Lower lobe of right lung (tissue), 2 donors: ENCODE measurements at regions not wholly inside any gene's neighbourhood (a gene's known extent, or its start where the extent isn't known, plus 50 kb on each side); places are given as distances from the start of the nearest gene placed in this dataset.

Experiments
- ATAC-seq, 2 donors: fragments of 200-7000 bp; cut with Tn5 transposase; one replicate each; pipeline ENCODE4 v1.9.1; 2020 to 2022; ENCODE audit warnings: mild to moderate bottlenecking in 2 of 2, moderate library complexity in 2 of 2
- DNase-seq: peaks from one replicate; pipeline ENCODE4 v3.0.0-alpha.2; 2020
- H3K27ac ChIP-seq: fragments of 200-600 bp; one replicate; pipeline ENCODE4 v1.8.0; 2022
- H3K27me3 ChIP-seq: fragments of 200-600 bp; one replicate; pipeline ENCODE4 v1.8.0; 2022; ENCODE audit warnings: low read depth
- H3K36me3 ChIP-seq: fragments of 200-600 bp; one replicate; pipeline ENCODE4 v1.8.0; 2022; ENCODE audit warnings: mild to moderate bottlenecking
- H3K4me1 ChIP-seq: fragments of 200-600 bp; one replicate; pipeline ENCODE4 v1.8.0; 2022
- H3K4me3 ChIP-seq: fragments of 200-600 bp; one replicate; pipeline ENCODE4 v1.8.0; 2022; ENCODE audit warnings: mild to moderate bottlenecking
- H3K9me3 ChIP-seq: fragments of 200-600 bp; one replicate; pipeline ENCODE4 v1.8.0; 2022
- intact Hi-C: fragments of 100-400 bp; cut with DNase I; formaldehyde crosslinking; loops from one replicate; pipeline ENCODE4 v1.11.0; 2022
- TF ChIP-seq, protein P1 (sequence below): fragments of 200-600 bp; IDR thresholded peaks from one replicate; pipeline ENCODE4 v1.8.0; 2022; ENCODE audit warnings: antibody characterized with exemption, mild to moderate bottlenecking
- donor health status: DM: no; HTN: yes; CAD: no; lungs with severe emphysema.

DNA sequence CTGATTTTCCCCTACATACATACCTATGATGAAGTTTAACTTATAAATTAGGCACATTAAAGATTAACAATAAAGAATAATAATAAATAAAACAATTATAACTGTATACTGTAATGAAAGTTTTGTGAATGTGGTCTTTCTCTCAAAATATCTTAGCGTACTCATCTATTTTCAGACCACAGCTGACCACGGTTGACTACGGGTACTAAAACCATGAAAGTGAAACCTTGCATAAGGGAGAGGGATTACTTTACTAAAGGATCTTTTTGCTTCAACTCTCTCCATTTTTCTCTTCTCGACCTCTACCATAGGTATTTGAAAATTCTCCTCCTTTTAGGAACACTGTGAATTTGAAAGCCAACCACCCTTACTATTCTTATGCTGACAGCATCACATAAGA, 475.5 kb downstream of the CETN3 start:
- intact Hi-C loops: no loop called here
- DNase-seq: no peak

DNA sequence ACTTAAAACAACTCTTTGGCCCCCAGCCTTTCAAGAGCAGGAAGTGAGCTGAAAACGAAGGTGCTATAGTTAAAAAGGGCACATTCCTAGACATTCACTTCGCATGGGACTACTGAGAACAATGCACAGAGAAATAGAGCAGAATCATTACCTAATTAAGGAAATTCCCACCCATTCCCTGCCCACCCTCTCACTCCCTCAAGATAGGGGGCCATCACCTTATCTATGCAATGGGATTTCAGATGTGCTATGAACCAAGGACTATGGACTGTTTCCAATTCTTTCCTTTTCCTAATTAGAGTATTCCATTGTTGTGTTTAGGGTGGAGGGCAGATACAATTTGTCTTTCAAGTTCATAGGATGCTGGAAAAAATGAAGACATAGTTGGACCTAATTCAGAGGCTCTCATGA, 476.8 kb downstream of the CETN3 start:
- no peak for ATAC-seq
- TF ChIP-seq, protein P1, sequence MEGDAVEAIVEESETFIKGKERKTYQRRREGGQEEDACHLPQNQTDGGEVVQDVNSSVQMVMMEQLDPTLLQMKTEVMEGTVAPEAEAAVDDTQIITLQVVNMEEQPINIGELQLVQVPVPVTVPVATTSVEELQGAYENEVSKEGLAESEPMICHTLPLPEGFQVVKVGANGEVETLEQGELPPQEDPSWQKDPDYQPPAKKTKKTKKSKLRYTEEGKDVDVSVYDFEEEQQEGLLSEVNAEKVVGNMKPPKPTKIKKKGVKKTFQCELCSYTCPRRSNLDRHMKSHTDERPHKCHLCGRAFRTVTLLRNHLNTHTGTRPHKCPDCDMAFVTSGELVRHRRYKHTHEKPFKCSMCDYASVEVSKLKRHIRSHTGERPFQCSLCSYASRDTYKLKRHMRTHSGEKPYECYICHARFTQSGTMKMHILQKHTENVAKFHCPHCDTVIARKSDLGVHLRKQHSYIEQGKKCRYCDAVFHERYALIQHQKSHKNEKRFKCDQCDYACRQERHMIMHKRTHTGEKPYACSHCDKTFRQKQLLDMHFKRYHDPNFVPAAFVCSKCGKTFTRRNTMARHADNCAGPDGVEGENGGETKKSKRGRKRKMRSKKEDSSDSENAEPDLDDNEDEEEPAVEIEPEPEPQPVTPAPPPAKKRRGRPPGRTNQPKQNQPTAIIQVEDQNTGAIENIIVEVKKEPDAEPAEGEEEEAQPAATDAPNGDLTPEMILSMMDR: no peak

More for the DNA sequence above, 475.5 kb downstream of the CETN3 start:
- Histone ChIP-seq H3K36me3 (no peaks in the 10 kb centered on the region), H3K9me3 (no peaks in the 10 kb centered on the region), H3K4me1 (no peaks in the 10 kb centered on the region), H3K4me3 (no peak overlapping the region), H3K27ac (no peak overlapping the region), H3K27me3 (no peaks in the 10 kb centered on the region)
- TF ChIP-seq, protein P1: no peak
- ATAC-seq: no peak

DNA sequence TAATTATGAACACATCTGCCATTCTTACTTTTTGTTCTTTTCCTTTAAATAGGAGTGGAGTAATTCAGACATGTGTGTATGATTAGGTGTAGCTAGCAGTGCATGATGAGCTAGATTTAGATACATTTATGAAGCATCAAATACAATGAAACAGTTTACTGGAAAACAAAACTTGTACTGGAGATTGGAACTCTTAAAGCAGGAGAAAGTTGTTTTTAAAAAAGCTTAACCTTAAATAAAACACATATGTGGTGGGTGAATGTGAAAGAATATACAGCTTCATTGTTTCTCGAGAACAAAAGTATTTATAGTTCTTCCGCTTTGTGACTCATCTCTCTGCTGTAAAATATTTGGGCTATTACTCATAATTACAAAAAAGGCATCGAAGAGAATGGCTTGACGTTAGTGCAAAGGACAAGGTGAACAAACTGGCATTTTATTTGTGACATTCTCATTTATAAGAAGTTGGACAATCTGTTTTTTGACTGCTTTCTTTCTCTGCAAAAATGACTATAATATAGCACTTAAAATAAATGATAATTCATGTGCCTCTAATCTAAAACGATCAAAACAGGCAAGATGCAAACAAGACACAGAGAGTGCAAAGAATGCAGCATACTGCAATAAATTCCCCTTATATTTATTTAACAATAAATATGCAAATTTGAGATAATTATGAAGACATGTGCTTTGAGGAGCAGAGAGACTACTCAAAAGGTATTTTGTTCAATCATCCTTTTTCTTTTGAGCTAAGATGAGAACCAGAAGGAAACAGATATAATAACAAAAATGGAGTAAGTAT, 478.8 kb downstream of the CETN3 start:
- H3K27ac ChIP-seq: no peak overlapping the region
- intact Hi-C loops: no loop called here
- H3K9me3 ChIP-seq: no peaks in the 10 kb centered on the region
- DNase-seq (no peak), ATAC-seq (no peak)
- no peak overlapping the region for H3K4me3 ChIP-seq
- no peaks in the 10 kb centered on the region for H3K27me3 ChIP-seq
- no peaks in the 10 kb centered on the region for H3K4me1 ChIP-seq
- TF ChIP-seq, protein P1: no peak
- no peaks in the 10 kb centered on the region for H3K36me3 ChIP-seq

More for the DNA sequence above, 476.8 kb downstream of the CETN3 start:
- H3K27me3 ChIP-seq: no peaks in the 10 kb centered on the region
- H3K4me3 ChIP-seq: no peak overlapping the region
- no peak for DNase-seq
- H3K27ac ChIP-seq: no peak overlapping the region
- no peaks in the 10 kb centered on the region for H3K9me3 ChIP-seq
- H3K36me3 ChIP-seq: no peaks in the 10 kb centered on the region
- intact Hi-C loops: no loop called here
- H3K4me1 ChIP-seq: no peaks in the 10 kb centered on the region

DNA sequence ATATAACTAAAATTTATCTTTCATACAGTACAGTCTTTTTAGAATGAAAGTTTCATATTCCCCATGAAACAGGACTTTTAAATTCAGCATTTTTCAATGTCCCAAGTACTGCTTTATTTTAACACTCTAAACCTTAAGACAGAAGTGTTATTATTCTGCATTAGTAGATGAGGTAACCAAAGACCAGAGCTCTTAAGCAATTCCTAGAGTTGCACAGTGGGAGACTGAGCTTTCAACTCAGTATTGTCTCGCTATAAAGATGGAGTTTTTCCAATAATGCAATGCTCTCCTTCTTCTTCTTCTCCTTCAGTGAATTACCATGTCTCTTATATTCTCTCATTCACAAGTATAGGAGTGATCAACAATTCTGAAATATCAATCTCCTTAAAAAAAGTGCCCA, 479.7 kb downstream of the CETN3 start:
- H3K27ac ChIP-seq: no peak overlapping the region
- intact Hi-C loops: no loop called here
- TF ChIP-seq, protein P1: no peak
- H3K9me3 ChIP-seq: no peaks in the 10 kb centered on the region
- ATAC-seq (no peak), DNase-seq (no peak)
- no peak overlapping the region for H3K4me3 ChIP-seq
- H3K36me3 ChIP-seq: no peaks in the 10 kb centered on the region
- H3K27me3 ChIP-seq: no peaks in the 10 kb centered on the region
- no peaks in the 10 kb centered on the region for H3K4me1 ChIP-seq

DNA sequence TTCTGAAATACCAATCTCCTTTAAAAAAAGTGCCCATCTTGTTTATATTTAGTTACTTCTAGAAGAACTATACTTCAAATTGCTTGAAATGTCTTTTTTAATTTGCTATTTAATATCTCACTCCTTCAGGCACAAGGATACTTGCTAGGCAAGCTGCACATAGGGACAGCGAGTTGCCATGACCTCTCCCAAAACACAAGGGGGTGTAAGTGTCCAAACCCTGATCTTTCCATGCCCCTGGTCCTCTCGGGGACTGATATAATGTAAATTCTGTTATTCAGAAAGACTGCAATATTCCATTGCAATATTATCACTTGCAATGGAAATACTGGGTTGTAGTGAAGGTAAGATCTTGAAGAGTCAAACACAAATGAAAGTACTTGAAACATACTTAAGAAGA, 480.4 kb downstream of the CETN3 start:
- Histone ChIP-seq H3K4me1 (no peaks in the 10 kb centered on the region), H3K4me3 (no peak overlapping the region), H3K27me3 (no peaks in the 10 kb centered on the region), H3K9me3 (no peaks in the 10 kb centered on the region), H3K36me3 (no peaks in the 10 kb centered on the region), H3K27ac (no peak overlapping the region)
- intact Hi-C loops: no loop called here
- TF ChIP-seq, protein P1: no peak
- ATAC-seq (no peak), DNase-seq (no peak)
